Endometrium (tissue), 2 donors: ENCODE measurements at regions not wholly inside any gene's neighbourhood (a gene's known extent, or its start where the extent isn't known, plus 50 kb on each side); places are given as distances from the start of the nearest gene placed in this dataset.

Experiments used
- FAIRE-seq: peaks from 2 replicates; lab custom pipeline; 2012; peaks lifted over from hg19 to GRCh38; lab: Jason Lieb, UNC
- donor health status: control.
- donor health status: control.

GRCh38 chr11:69378303-69379141 lies 84.6 kb downstream of the MYEOV start:
- FAIRE-seq = no peak

DNA sequence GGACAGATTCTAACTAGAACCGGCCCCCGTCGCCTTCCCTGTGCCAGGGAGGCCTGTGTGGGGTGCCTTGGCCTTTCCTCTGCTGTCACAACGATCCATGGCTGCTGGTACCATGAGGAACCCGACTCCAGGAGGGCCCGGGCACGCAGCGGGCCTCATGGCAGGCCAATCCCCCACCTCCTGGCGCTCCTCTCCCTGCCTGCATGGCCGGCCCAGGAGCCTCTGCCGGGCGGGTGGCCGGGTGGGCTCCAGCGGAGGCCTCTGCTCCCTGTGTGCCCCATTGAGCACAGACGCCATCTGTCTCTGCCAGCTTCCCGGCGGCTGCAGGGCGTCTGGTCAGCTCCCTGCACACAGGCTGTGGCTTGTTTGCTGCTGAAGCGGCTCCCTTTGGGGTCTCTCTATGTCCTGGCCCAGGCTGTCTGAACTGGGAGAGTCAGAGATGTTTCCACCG lies 86.5 kb downstream of the MYEOV start:
- FAIRE-seq = no peak

GRCh38 chr11:69380921-69381581 lies 87.1 kb downstream of the MYEOV start:
- no peak for FAIRE-seq

GRCh38 chr11:69381681-69382130 lies 87.8 kb downstream of the MYEOV start:
- FAIRE-seq = no peak

DNA sequence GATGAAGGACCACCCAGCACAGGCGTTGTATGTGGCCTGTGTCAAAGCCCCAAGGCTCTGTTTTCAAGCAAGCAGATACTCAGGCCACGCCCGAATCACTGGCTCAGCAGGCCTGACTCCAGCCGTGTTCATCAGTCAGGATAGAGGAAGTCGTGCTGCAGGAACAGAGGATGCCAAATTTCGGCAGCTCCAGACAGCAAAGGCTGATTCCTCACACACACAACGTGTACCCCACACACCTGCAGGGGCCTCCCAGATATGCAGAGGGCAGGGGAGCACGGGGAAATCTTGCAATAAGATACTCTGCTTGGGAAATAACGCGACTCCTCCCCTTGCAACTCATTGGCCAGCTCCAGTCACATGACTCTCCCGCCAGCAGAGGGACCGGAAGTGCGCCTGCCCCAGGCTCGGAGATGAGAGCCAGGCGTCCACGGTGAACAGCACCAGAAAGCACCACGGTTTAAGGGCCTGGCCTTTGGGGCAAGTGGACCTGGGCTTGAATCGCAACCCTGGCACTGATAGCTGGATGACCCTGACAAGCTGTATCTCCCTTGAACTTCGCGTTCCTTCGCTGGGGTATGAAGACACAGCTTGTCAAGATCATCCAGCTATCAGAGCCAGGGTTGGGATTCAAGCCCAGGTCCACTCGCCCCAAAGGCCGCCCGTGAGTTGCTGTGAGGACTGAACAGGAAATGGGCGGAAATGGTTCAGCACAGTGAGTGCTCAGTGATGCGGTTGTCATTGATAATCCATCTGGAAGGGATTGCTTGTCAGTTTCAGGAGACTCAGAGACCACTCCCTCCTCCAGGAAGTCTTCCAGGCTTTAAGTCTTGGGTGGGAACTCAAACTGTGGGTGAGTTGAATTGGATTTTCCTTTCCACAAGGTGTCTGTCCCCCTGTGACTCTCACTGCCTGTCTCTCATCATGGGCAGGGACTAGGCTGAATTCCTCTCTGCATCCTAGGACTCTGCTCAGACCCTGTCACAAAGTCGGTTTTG lies 88.5 kb downstream of the MYEOV start:
- FAIRE-seq = no peak

GRCh38 chr11:69383372-69384250 lies 89.7 kb downstream of the MYEOV start:
- no peak for FAIRE-seq

DNA sequence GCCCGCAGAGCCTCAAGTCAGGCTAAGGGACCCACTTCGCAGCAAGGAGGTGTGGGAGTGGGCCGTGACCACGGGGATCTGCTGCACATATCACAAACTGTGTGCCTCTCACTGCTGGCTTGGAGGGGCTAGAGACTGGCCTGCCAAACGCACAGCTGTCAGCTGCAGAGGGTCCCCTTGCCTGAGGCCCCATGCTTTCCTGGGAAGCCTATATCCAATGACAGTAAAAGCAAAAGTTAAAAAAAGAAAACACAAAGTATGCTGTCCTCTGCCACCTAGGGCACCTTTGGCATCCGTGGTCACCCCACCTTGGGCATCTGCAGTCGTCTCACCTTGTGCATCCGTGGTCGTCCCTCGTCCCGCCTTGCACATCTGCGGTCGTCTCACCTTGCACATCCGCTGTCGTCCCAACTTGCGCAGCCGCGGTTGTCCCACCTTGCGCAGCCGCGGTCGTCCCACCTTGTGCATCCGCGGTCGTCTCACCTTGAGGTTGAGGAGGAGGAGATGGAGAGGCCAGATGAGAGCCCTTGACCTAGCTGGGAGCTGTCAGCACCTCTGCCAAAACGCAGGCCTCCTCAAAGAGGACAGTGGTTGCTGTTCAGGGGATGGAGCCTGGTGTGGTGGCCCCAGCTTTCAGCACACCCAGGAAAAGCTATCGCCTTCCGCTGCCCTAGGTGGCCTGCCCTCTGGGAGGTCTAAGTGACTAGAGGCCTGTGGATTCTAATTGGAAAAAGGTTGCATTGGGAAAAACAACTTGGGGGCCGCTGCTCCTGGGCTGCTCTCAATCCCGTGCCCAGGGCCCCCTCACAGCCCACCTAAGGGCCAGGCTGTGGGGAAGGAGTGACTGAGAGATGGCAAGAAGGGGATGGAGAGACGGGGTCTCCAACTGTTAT lies 90.5 kb downstream of the MYEOV start:
- no peak for FAIRE-seq

DNA sequence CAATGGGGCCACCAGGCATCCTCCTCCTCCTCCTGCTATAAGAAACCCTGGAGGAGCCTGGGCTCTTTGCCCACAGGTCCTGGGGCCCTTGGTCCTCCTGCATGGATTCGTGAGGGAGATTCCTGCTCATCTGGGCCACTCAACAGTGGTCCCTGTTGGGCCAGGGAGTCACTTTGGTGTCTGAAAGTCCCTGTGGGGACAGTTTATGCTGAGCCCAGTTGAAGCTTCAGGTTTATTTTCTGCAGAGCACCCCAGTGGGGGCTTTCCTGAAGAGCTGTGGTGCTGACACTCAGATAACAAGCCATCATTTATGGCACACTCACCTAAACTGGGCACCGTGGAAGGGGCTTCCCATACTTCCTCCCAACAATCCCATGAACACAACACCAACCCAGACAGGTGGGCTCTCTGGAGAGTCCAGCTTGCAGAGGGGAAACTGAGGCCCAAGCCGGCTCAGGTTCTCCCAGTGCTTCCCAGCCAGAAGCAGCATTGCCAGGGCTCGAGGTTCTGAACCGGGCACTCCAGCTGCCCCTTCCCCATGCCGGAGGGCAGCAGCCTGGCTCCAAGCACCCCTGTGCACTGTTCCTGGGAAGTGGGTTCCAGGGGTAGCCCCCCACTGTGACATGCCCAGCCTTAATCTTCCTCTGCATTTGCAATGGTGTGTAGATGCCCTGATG lies 91.3 kb downstream of the MYEOV start:
- FAIRE-seq = no peak

GRCh38 chr11:69385832-69386427 lies 92.0 kb downstream of the MYEOV start:
- no peak for FAIRE-seq

DNA sequence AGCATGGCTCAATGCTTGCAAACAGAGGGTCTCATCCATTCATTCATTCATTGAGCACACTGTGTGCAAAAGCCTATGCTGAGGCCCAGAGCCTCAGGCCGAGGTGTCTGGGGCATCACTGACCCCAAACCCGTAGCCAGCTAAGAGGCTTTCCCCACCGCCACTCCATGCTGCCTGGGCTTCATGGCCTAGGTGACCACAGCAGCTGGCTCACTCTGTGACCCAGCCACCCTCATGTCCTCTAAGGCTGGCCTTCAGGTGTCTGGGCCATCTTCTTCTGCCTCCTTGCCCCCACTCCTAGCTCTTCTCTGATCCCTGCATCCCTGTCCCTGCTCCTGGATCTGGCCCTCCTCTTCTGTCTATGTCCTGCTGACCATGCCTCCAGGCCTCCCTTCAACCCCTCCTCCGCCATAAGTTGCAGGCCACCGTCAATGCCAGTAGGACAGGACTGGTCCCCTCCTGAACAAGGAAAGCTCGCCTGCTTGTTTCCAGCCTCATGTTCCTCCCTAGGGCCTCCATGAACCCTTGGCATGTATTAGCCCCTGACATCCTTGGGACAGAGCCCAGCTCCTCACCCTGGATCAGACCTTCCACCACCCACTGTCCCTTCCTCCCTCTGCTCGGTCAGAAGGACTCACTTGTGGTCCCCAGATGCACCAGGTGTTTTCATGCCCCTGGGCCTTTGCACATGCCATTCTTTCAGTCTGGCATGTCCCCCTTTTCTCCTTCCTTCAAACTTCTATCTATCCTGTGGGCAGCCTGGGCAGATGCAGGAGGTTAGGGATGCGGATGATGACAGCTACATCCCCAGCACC lies 92.8 kb downstream of the MYEOV start:
- no peak for FAIRE-seq

DNA sequence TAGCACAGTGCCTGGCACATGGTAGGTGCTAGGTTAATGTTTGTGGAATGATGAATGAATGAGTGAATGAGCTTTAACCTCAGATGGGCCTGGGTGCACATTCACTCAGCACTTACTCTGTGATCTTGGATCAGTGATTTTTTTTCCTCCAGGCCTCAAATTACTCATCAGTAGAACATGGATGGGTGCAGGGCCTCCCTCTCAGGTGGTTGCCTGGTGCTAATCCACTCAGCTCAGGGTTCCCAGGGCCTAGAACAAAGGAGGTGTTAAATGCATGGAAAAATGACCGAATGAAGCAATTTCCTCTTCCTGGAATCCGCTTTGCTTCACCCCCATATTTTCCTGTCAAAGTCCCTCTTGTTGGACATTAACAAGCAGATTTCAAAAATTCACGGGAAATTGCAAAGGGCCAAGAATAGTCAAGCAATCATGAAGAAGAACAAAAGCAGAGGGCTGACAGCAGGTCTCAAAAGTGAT lies 93.5 kb downstream of the MYEOV start:
- FAIRE-seq = no peak

DNA sequence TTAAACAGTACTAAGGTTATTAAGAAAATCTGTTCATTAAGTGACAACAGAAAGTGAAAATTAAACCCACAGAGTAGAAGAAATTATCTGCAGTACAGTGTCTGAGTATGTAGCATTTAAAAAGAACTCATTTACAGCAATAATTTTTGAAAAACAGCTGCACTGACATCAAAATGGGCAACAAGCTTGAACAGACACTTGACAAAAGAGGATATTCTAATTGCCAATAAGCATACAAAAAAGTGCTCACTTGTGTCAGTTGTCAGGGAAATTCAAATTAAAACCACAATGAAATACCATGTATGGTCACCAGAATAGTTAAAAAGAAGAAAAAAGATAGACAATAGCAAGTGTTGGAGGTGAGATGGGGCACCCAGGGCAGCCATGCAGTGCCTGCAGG lies 93.3 kb upstream of the LINC01488 start:
- FAIRE-seq = no peak

GRCh38 chr11:69388661-69389060 lies 92.8 kb upstream of the LINC01488 start:
- no peak for FAIRE-seq

DNA sequence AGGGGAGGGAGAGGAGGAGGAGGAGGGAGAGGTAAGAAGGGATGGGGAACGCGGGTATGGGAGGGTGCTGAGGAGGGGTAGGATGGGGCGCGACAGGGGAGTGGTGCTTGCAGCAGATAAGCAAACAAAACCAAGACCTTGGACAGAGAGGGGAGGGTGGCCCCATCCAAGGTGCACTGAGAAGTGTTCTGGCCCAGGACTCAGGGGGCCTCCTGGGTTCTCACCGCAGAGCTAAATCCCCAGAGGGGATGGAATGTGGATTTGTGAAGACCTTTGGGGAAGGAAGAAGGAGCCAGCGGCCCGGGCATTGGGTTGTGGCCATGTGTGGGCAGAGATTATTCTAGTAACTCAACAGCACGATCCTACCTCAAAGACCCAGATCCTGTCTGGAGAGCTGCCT lies 90.9 kb upstream of the LINC01488 start:
- no peak for FAIRE-seq

DNA sequence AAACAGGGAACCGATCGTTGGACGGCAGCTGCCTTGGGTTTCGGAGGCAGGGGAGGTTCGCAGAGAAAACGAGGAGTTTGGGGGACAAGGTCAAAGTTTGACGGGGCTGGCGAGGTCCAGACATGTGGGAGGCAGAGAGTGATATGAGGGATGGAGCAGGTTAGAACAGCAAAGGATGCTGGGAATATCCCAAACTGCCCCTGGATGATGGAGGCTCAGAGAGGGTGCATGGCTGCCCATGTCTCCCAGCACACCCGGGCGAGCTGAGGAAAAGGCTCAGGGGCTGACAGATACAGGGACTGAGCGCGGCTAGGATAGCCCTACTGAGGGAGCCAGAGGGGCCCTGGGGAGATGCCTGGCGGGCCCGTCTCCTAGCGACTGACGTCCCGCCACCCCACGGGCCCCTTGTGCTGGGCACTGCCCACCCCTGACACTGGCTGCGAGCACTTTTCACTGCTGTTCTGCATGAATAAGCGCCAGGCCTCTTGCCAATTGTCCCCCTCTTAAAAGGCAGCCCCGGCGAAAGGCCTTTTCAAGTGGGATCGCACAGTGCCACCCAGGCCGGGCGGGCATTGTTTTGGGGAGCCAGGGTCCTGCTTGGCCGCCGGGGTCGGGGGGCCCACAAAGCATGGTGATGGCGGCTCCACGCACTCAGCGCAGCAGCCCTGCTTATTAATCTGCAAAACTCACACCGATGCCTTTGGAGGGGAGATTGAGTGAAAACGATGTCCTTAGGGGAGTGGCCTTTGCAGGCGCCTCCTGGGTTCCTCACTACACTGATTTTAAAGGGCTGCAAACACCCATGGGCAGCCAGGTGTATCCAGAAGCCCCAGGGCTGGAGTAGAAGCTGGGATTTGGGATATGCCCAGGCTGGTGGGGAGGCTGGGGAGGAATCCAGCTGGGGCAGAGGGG lies 90.0 kb upstream of the LINC01488 start:
- FAIRE-seq = no peak

DNA sequence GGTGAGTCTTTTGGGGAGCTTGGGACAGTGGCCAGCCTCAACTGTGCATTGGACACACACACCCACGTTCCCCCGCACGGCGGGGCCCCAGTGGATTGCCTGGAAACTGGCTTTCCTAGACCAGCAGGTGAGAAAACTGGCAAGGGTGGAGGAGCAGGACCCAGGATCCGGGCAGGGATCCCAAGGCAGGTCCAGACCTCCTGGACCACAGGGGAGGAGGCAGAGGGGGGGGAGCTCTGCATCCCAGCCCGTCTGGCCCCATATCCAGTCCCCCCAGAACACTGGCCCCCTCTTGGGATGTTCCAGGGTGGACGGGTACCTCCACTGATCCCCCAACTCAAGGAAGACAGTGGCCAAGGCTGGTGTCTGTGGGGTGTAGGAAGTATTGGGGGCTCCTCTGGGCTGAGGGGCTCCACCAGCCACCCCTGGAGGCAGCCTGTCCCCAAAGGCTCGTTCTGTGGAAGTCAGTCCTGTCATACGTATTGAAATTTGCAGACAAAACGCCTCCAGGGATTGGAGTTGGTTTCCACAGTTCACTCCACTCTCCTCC lies 89.3 kb upstream of the LINC01488 start:
- no peak for FAIRE-seq
